ENCODE measurements at regions not wholly inside any gene's neighbourhood (a gene's known extent, or its start where the extent isn't known, plus 50 kb on each side); places are given as distances from the start of the nearest gene placed in this dataset.

GRCh38 chr13:47114030-47114429 lies 217.2 kb upstream of the HTR2A start:
- TF ChIP-seq CTCF (IDR thresholded peaks at IDR 0.05) (no peak), POLR2A (IDR thresholded peaks at IDR 0.05) (no peak)

Measured in adrenal gland (tissue), 5 donors.